Stomach (tissue), 8 donors: ENCODE measurements at regions not wholly inside any gene's neighbourhood (a gene's known extent, or its start where the extent isn't known, plus 50 kb on each side); places are given as distances from the start of the nearest gene placed in this dataset.
A peak's percentile ranks its signal among the peaks of the same experiment; 100 is the strongest.

Experiments used
- DNase-seq, 2 donors: peaks; one replicate each; pipeline versions ENCODE4 v3.0.0 to v3.0.0-alpha.2; 2013 to 2019
- H3K27ac ChIP-seq, 5 donors: fragments of 200-600 bp in 4 of 5; sonication (generic) in 4 of 5; one replicate each; pipeline ENCODE4 v1.5.1; 2013 to 2019; ENCODE audit warnings: mild to moderate bottlenecking in 1 of 5, moderate library complexity in 1 of 5
- H3K27me3 ChIP-seq, 3 donors: fragments of 200-600 bp; sonication (generic); one replicate each; pipeline ENCODE4 v1.5.1; 2017 to 2019; ENCODE audit warnings: mixed run types in 1 of 3
- H3K36me3 ChIP-seq, 4 donors: fragments of 200-600 bp; sonication (generic); 1 replicate in 3 of 4; 2 replicates in 1 of 4; pipeline ENCODE4 v1.5.1; 2016 to 2019
- H3K4me1 ChIP-seq, 4 donors: fragments of 200-600 bp; sonication (generic); one replicate each; pipeline ENCODE4 v1.5.1; 2016 to 2019
- H3K4me3 ChIP-seq, 4 donors: fragments of 200-600 bp; sonication (generic) in 3 of 4; one replicate each; pipeline ENCODE4 v1.5.1; 2016 to 2019; ENCODE audit warnings: mild to moderate bottlenecking in 1 of 4
- H3K9me3 ChIP-seq, 4 donors: fragments of 200-600 bp; sonication (generic); one replicate each; pipeline ENCODE4 v1.5.1; 2016 to 2019
- EP300 ChIP-seq: sonication (generic); formaldehyde crosslinking; IDR thresholded peaks from one replicate; pipeline ENCODE4 v1.6.1; 2017; ENCODE audit warnings: antibody characterized with exemption
- POLR2A ChIP-seq, 4 donors: fragments of 450-650 bp; IDR thresholded peaks; one replicate each; pipeline ENCODE4 v1.6.1; 2016; ENCODE audit warnings: antibody characterized with exemption in 4 of 4, control low read depth in 2 of 4, mild to moderate bottlenecking in 1 of 4, moderate library complexity in 1 of 4
- POLR2AphosphoS5 ChIP-seq, 3 donors: sonication (generic); formaldehyde crosslinking; IDR thresholded peaks; one replicate each; pipeline ENCODE4 v1.6.1; 2016; ENCODE audit warnings: antibody characterized with exemption in 3 of 3
- WGBS, 5 donors: extraction: QIAGEN DNeasy Blood & Tissue Kit in 3 of 5; methylation state at CpG; one replicate each; pipeline versions ENCODE4 v1.1.5 to v1.1.7; 2013 to 2018; 5-methylcytosine and 5-hydroxymethylcytosine counted together
- intact Hi-C: fragments of 100-400 bp; cut with DNase I; formaldehyde crosslinking; loops from one replicate; pipeline ENCODE4 v1.15.1; 2023; ENCODE audit warnings: low total_unique reads
- TF ChIP-seq, protein P1 (sequence below), 7 experiments: fragments of 450-650 bp in 4 of 7; fragments of 200-600 bp in 3 of 7; sonication (generic) in 3 of 7; IDR thresholded peaks; one replicate each; pipeline ENCODE4 v1.5.1; 2016 to 2019; ENCODE audit warnings: antibody characterized with exemption in 7 of 7, control low read depth in 2 of 7, mild to moderate bottlenecking in 1 of 7
- donor health status: healthy with polysubstance abuse.
- donor health status: Bipolar disorder and iron deficiency.
- donor health status: healthy.

DNA sequence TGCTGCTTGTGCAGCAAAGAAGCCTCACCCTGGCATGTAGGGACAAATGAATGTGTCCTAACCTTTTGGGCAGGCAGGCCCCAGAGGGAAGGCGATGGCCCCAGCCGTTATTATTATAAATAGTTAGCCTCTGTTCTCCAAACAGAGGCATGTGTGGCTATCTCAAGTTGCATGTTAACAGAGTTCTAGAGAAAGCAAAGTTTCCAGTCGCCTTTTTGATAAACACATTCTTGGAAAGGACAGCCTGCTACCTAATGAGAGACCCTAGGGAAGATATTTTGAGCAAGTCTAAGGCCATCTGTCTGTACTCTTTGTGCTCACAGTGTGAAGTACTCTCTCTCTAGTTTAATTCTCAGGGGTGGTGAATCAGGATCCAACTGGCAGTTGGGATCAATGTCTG is 97.4 kb upstream of the FHL2 start:
- no peak for DNase-seq
- peaks cover 0 to 29% (median 4%) of the 10 kb centered on the region in 4 donors for H3K4me1 ChIP-seq
- TF ChIP-seq POLR2A (IDR thresholded peaks at IDR 0.05) (no peak), EP300 (no peak), POLR2AphosphoS5 (IDR thresholded peaks at IDR 0.05) (no peak)
- TF ChIP-seq, protein P1, sequence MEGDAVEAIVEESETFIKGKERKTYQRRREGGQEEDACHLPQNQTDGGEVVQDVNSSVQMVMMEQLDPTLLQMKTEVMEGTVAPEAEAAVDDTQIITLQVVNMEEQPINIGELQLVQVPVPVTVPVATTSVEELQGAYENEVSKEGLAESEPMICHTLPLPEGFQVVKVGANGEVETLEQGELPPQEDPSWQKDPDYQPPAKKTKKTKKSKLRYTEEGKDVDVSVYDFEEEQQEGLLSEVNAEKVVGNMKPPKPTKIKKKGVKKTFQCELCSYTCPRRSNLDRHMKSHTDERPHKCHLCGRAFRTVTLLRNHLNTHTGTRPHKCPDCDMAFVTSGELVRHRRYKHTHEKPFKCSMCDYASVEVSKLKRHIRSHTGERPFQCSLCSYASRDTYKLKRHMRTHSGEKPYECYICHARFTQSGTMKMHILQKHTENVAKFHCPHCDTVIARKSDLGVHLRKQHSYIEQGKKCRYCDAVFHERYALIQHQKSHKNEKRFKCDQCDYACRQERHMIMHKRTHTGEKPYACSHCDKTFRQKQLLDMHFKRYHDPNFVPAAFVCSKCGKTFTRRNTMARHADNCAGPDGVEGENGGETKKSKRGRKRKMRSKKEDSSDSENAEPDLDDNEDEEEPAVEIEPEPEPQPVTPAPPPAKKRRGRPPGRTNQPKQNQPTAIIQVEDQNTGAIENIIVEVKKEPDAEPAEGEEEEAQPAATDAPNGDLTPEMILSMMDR (IDR thresholded peaks at IDR 0.05), result no peak
- 15 to 49% (median 39%) methylated on average over 3 of the region's 3 CpGs for WGBS, 5 donors
- no peaks in the 10 kb centered on the region for H3K36me3 ChIP-seq
- H3K27me3 ChIP-seq, result no peaks in the 10 kb centered on the region
- intact Hi-C loops, result no loop called here
- H3K27ac ChIP-seq, result no peak overlapping the region
- H3K9me3 ChIP-seq, result peaks cover 0 to 15% (median 0%) of the 10 kb centered on the region in 4 donors
- no peak overlapping the region for H3K4me3 ChIP-seq

DNA sequence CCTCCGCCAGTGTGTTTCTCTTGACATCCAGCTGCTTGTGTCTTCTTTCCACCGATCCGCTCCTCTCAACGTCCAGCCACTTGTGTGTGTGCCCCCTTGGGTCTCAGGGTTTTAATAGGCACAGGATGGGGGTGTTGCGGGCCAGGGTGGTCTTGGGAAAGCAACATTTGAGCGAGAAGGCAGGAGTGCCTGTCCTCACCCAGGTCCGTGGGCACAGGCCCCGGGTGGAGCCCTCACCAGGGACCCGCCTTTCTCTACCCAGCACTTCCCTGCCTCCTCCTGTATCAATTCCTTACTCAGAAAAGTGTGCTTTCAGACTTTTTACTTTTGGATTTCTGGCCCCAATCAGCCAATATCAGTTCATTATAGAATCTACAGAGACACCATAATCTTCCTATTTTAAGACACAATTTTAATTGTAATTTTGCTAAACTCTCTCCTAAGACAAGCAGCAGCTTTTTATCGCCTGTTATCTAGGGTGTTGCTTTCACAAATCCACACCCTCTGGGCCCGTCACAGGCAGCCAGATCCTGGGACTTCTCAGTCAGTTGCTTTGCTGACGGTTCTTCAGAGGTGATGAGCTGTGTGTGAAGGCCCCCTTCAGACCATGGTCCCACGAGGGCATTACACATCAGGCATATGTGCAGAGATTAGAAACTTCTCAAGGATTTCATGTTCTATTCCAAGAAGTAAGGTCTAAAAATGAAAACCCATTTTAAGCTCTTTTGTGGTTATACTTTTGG is 96.0 kb upstream of the FHL2 start:
- no peaks in the 10 kb centered on the region for H3K36me3 ChIP-seq
- peak; percentile 22 to 48 for DNase-seq
- H3K27ac ChIP-seq, result peak overlapping the region in 2 of 5 donors; percentile 1 to 22
- H3K9me3 ChIP-seq, result peaks cover 0 to 15% (median 0%) of the 10 kb centered on the region in 4 donors
- TF ChIP-seq, protein P1 (IDR thresholded peaks at IDR 0.05), result no peak
- intact Hi-C loops, result no loop called here
- 58 to 72% (median 62%) methylated on average over 13 of the region's 13 CpGs for WGBS, 5 donors
- no peaks in the 10 kb centered on the region for H3K27me3 ChIP-seq
- H3K4me3 ChIP-seq, result no peak overlapping the region
- peaks cover 7 to 38% (median 13%) of the 10 kb centered on the region in 4 donors for H3K4me1 ChIP-seq

DNA sequence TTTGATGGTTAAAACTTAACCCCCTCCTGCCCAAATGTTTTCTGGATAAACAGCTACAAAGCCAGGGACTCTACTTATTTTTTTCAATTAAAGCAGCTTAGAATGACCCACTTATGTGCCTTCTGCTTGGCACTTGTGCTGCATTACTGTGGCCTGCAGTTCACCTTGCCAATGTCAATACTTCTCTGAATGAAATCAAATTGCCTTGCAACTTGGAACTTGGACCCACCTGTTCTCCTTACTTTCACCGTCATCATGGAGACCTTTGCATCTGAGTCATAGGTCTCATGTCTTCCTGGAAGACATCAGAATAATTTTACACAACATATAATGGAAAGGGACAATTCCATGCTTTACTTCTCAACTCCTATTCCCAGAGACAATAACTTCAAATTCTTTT is 92.1 kb upstream of the FHL2 start:
- H3K4me1 ChIP-seq, result peaks cover 10 to 28% (median 14%) of the 10 kb centered on the region in 4 donors
- intact Hi-C loops, result no loop called here
- H3K27me3 ChIP-seq, result no peaks in the 10 kb centered on the region
- peak in 1 of 2 donors; percentile 62 for DNase-seq
- no peak overlapping the region for H3K4me3 ChIP-seq
- peaks cover 0 to 15% (median 0%) of the 10 kb centered on the region in 4 donors for H3K9me3 ChIP-seq
- 25 to 56% (median 42%) methylated on average over 1 of the region's 1 CpG for WGBS, 5 donors
- peak overlapping the region in 2 of 5 donors; percentile 34 to 59 for H3K27ac ChIP-seq
- TF ChIP-seq POLR2AphosphoS5 (IDR thresholded peaks at IDR 0.05) (peak in 2 of 3 donors; percentile 61 to 63), EP300 (no peak)
- H3K36me3 ChIP-seq, result no peaks in the 10 kb centered on the region

DNA sequence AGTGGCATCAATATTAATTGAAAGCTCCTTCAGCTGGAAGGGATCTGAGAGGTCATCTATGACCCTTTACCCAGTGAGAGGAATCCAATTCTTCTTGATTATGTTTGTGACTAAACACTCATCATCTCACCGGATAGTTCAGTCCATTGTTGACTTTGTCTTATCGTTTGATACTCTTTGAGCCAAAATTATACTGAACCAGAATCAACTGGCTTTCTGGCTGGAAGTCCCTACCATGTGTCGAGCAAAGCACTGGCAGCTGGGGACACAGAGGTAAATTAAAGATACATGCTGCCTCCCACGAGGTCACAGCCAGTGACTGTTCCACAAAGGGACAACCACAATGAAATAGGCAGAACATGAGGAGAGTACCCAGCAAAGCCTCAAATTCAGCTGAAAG is 91.4 kb upstream of the FHL2 start:
- no peak for DNase-seq
- 15 to 54% (median 28%) methylated on average over 4 of the region's 4 CpGs for WGBS, 5 donors
- Histone ChIP-seq H3K27me3 (no peaks in the 10 kb centered on the region), H3K4me3 (no peak overlapping the region), H3K4me1 (peaks cover 9 to 22% (median 12%) of the 10 kb centered on the region in 4 donors), H3K27ac (peak overlapping the region in 2 of 5 donors; percentile 34 to 59), H3K36me3 (no peaks in the 10 kb centered on the region), H3K9me3 (peaks cover 0 to 15% (median 0%) of the 10 kb centered on the region in 4 donors)
- no peak for TF ChIP-seq EP300
- TF ChIP-seq, protein P1 (IDR thresholded peaks at IDR 0.05), result no peak
- no peak for TF ChIP-seq POLR2AphosphoS5 (IDR thresholded peaks at IDR 0.05)
- TF ChIP-seq POLR2A (IDR thresholded peaks at IDR 0.05), result no peak
- intact Hi-C loops, result no loop called here
